DMS 273 treated with DMSO at 0.1 percent for 48 hours (cell line): ENCODE measurements at regions not wholly inside any gene's neighbourhood (a gene's known extent, or its start where the extent isn't known, plus 50 kb on each side); places are given as distances from the start of the nearest gene placed in this dataset.

Experiments
- DNase-seq: peaks from one replicate; lab custom pipeline; 2025; lab: John Stamatoyannopoulos, UW

DNA sequence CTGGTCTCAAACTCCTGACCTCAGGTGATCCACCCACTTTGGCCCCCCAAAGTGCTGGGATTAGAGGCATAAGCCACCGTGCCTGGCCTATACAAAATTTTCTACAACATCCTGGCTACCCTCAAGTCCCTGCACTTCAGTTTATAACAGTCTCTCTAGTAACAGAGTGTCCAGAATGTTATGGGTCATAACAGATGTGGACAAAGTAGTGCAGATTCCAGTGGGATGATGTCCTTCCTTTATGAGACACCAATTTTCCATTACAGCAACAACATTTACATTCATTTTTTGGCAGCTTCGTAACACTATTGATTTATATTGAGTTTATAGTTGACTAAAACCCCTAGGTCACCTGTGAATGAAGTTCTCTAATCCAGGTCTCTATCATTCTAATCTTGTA, 429.4 kb upstream of the PTBP2 start:
- no peak for DNase-seq

DNA sequence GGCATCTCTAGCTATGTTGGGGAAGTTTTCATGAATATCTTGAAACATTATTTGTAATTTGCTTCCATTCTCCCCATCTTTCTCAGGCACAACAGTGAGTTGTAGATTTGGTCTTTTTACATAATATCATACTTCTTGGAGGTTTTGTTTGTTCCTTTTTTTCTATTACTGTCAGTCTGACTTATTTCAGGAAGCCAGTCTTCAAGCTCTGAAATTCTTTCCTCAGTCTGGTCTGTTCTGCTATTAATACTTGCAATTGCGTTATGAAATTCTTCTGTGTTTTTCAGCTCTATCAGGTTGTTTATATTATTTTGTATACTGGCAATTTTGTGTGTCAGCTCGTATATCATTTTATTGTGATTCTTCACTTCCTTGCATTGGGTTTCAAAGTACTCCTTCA, 424.6 kb upstream of the PTBP2 start:
- DNase-seq: no peak

DNA sequence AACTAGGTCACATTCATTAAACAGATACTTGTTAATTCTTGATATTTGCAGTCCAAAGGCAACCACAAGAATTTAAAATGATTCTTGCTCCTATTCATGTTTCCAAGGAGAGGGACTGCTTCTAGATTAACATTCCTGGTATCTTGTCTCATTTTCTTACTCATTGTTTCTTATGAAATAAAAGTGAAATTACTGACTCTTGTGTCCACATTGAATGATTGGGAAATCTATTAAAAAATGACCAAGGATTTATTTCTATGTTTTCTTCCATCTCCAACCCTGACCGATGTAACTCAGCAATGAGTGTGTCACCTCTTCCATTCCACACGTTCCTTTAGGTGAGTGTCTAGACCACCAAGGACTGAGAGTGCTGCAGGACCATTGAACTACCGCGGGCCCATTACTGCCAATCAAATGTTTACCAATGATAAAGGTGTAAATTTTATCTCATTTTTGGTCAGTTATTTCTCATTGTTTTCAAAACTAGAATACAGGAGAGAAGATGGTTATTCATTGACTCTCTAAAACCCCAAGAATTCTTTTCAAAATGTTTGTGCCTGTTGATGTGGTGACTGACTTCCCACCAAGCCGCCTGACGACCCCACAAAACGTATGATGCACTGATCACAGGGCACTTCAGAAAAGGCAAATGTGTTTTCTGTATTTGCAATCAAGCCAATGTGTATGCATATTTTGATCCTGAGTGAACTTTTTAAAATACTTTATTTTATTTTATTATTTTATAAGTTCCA, 414.6 kb upstream of the PTBP2 start:
- no peak for DNase-seq

DNA sequence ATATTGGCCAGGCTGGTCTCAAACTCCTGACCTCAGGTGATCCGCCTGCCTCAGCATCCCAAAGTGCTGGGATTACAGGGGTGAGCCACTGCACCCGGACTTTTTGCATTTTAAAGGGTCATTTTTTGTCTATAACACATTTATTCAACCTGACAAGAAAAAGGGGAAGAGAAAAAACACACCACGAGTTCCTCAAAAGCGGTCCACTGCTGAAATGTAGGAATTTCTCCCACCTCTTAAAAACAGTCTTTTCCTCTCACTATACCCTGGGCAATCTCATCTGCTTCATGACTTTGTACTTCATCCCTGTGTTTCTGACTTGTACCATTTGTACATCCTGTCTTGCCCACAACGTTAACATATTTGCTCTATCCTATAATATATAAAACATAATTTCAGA, 413.3 kb upstream of the PTBP2 start:
- DNase-seq: no peak

DNA sequence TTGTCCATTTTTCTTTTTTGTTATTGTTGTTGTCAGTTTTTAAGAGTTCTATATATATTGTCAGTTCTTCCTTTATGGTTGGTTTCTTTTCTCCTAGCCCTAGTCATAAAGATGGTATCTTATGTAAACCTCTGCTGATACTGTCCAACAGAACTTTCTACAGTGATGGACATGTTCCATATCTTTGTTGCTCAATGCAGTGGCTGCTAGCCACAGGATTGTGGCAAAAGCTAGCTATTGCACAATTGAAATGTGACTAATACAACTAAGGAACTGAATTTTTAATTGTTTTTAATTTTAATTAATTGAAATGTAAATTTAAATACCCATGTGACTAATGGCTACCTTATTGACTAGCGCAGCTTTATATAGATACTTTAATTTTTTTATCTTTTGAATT, 411.8 kb upstream of the PTBP2 start:
- DNase-seq: no peak

DNA sequence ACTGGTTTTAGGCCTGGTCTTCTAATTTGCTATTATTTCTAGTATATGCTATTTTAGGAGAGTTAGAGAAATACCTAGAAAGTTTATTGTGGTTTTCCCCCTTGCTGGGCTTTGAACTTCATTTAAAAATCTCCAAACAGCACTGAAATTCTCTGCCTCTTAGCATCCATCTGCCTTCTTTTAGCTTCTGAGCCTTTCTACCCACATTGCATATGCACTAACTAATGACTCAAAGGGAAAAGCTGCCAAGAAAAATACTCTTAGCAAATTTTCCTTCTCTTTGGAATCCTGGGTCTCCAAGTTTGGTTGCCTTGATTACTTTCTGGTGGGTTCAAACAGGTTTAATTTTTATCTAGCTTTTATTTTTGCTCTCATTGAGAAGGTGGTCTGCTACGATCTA, 408.4 kb upstream of the PTBP2 start:
- DNase-seq: peak; percentile 16

DNA sequence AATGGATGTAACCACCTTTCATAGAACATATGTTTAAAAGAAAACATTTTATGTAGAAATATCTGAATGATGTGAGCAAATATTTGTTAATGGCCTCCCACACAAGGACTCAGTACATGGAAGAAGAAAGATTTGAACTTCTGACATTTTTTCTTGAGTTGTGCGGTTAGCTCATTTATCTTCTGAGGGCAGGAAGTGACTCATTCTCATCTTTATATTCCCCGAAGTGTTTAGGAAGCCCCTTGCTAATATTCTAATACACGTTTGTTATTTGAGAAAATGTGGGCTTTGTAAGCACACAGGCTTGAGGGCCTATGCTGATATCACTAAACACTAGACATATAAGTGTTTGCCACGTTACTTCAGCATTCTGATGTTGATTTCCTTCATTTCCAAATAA, 392.5 kb upstream of the PTBP2 start:
- no peak for DNase-seq

DNA sequence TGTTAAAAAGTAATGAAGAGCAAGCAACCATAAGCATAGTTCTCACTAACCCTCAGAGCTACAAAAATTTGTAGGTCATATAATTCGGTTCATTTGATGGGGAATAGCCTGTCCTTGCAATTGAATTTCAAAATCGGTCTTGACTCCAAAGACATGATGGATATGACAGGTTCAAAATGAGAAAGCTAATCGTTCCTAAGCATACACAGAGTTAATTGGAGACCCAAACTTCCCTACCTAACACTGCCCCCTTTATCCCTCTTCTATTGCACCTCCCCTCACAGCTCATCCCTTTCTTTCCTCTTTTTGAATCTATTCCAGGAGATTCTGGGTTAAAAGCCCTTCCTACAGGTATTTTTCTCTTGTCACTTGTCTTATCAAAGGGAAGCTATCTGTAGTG, 390.0 kb upstream of the PTBP2 start:
- DNase-seq: no peak

- DNase-seq: no peak
Measured at GRCh38 chr1:96333522-96334235, 387.9 kb upstream of the PTBP2 start.

- no peak for DNase-seq
Measured at GRCh38 chr1:96334236-96334557, 387.4 kb upstream of the PTBP2 start.

- no peak for DNase-seq
Measured at GRCh38 chr1:96338622-96339021, 383.0 kb upstream of the PTBP2 start.

GRCh38 chr1:96340686-96341085, 380.9 kb upstream of the PTBP2 start:
- no peak for DNase-seq

DNA sequence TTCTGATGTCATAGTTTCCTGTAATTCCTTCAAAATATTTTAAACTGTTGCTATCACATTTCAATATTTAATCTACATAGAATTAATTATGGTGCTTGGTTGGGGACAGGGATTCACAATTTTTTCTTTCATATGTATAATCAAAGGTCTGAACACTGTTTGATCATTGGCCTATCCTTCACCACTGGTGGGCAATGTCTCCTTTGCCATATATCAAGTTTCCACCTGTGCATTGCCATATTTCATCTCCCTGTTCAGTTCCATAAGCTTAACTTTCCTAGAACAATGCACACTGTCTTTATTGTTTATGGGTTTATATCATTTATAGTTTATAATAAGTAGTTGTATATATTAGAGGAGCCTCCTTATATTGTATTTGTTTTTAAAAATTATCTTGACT, 374.9 kb upstream of the PTBP2 start:
- DNase-seq: no peak

DNA sequence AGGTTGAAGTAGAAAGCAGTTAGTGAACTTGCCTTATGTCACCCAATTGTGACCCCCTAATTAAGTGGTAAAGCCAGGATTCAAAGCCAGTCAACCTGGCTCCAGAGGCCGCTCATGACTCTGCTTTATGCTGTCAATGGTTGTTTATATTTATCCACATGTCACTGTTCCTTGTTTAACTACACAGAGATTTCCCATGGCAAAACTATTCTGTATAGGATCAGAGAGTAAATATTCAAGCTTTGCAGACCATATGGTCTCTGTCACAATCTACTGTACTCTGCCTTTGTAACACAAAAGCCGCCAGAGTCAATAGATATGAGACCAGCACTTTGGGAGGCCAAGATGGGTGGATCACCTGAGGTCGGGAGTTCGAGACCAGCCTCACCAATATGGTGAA, 371.7 kb upstream of the PTBP2 start:
- no peak for DNase-seq

- DNase-seq: no peak
Measured at GRCh38 chr1:96352733-96353132, 368.9 kb upstream of the PTBP2 start.

- no peak for DNase-seq
Measured at GRCh38 chr1:96355521-96355920, 366.1 kb upstream of the PTBP2 start.

GRCh38 chr1:96355961-96356360, 365.6 kb upstream of the PTBP2 start:
- no peak for DNase-seq

DNA sequence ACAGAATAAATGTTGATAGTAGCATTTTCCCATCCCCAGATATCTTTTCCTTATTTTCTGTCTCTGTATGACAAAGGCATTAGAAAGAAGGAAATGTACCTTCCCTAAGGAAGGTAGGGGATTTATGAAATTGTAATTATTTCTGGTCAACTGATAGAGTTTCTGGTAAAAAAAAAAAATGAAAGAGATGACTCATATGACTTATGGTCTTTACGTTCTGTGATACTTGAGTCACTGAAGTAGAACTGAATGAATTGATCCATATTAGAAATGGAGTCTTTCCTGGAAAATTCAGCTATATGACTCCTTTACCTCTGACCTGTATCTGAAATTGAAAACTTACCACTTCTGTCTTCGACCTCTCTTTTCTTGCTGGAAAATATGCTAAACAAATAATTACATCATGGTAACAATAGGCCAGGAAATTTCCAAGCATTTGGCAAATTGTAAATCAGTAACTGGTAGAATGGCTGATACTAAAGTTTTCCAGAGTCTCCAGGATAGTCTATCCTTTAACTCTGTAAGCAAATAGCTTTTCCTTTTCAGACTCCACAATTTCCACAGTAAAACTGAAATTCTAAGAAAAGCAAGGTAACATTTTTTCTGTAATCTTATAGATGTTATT, 364.3 kb upstream of the PTBP2 start:
- DNase-seq: no peak

DNA sequence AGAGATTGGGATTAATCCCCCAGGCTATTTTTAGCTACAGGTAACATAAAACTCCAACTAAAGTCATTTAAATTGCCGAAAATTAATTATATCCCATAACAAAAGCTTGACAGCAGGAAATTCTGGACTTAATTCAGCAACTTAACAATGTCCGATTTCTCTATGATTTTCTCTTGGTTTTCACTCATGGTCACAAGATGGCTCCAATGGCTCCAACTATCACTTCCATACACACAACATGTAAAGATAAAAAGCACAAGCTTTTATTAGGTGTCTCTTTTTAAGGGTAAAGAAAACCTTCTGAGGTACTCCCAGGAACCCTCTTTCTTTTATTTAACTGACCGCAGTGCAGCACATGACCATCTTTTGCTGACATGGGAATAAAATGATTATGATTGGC, 363.5 kb upstream of the PTBP2 start:
- DNase-seq: no peak

GRCh38 chr1:96360036-96360795, 361.4 kb upstream of the PTBP2 start:
- DNase-seq: no peak

DNA sequence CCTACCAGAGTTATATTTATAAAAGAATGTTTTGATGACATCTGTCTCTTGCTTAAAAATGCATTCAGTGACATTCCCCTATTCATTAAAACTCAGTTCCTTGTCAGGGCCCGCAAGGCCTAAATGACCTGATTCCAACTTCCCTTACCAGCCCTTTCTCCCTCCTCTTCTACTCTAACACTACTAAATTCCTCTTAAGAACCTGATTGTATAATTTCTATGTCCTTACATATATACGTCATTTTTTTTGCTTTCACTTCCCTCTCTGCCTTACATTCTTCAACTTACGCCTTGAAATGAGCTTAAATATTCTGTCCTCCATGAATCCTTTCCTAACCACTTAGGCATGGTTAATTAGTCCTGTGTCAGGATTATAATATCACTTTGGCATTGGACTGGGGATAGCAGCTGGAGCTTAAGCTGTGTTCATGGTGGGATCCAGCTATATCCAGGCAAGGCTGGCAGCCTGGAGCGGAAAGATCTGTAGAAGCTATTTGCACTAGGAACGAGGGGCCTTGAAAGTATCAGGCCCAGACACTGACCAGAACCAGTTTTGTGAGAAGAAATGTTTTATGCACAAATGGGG, 360.2 kb upstream of the PTBP2 start:
- DNase-seq: no peak

DNA sequence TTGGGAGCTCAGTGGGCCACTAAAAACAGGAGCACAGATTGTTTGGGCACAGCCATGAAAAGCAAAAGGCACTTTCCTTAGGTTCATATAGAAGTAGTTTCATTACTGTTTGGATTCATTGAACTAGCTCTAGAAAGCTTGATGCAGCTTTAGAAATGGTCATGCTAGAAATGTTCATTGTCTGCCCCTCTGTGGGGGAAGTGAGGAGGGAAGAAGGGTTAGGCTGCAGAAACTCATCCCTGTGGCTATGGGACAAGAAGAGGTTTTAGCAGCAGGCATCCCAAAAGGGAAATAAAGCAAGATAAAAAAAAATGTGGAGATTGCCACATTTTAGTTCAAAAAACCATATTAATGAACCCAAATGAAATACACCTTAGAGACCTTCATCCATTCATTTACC, 359.6 kb upstream of the PTBP2 start:
- DNase-seq: no peak
